ENCODE measurements at regions not wholly inside any gene's neighbourhood (a gene's known extent, or its start where the extent isn't known, plus 50 kb on each side); places are given as distances from the start of the nearest gene placed in this dataset.
"Not testable (repeated sequence)": the region's sequence is repeated elsewhere in the genome, so short reads cannot be mapped to it uniquely, and the experiment has no call there.

GRCh38 chr6:76592566-76592965 lies 520.1 kb upstream of the IMPG1 start:
- no peak overlapping the region for H3K4me3 ChIP-seq
- H3K27ac ChIP-seq: no peak overlapping the region
- no peaks in the 10 kb centered on the region for H3K4me1 ChIP-seq (replicated peaks in 1 of 2)
- in situ Hi-C loops (cut with MboI; ENCODE audit: low pct_unique_long_range_greater_than_20kb in 2 of 9, low sequenced_read_pairs in 9 of 9, unreplicated experiment in 9 of 9): no loop called here
- ATAC-seq (replicated peaks in 6 of 8): no peak

GRCh38 chr6:76587271-76587670 lies 514.8 kb upstream of the IMPG1 start:
- no peaks in the 10 kb centered on the region for H3K4me1 ChIP-seq (replicated peaks in 1 of 2)
- WGBS, 10 experiments: 0 to 67% (median 36%) methylated on average over 1 to 2 of the region's 2 CpGs; no CpG with 5 or more reads in 1 of the 10 experiments
- in situ Hi-C loops (cut with MboI; ENCODE audit: low pct_unique_long_range_greater_than_20kb in 2 of 9, low sequenced_read_pairs in 9 of 9, unreplicated experiment in 9 of 9): no loop called here
- ATAC-seq (replicated peaks in 6 of 8): no peak
- H3K27ac ChIP-seq: no peak overlapping the region
- no peak overlapping the region for H3K4me3 ChIP-seq

- no peak overlapping the region for H3K27ac ChIP-seq
- in situ Hi-C loops (cut with MboI; ENCODE audit: low pct_unique_long_range_greater_than_20kb in 2 of 9, low sequenced_read_pairs in 9 of 9, unreplicated experiment in 9 of 9): no loop called here
- ATAC-seq (replicated peaks in 6 of 8): no peak
- 20 to 95% (median 91%) methylated on average over 1 to 2 of the region's 2 CpGs; no CpG with 5 or more reads in 3 of the 10 experiments for WGBS, 10 experiments
- no peaks in the 10 kb centered on the region for H3K4me1 ChIP-seq (replicated peaks in 1 of 2)
- H3K4me3 ChIP-seq: no peak overlapping the region
These were observed 511.7 kb upstream of the IMPG1 start for GRCh38 chr6:76584121-76584520.

- H3K27ac ChIP-seq: no peak overlapping the region
- no peak overlapping the region for H3K4me3 ChIP-seq
- ATAC-seq (replicated peaks in 6 of 8): no peak
- no peaks in the 10 kb centered on the region for H3K4me1 ChIP-seq (replicated peaks in 1 of 2)
- in situ Hi-C loops (cut with MboI; ENCODE audit: low pct_unique_long_range_greater_than_20kb in 2 of 9, low sequenced_read_pairs in 9 of 9, unreplicated experiment in 9 of 9): no loop called here
- WGBS, 10 experiments: 0 to 83% (median 49%) methylated on average over 1 of the region's 1 CpG; no CpG with 5 or more reads in 2 of the 10 experiments
These were observed 506.3 kb upstream of the IMPG1 start for GRCh38 chr6:76578746-76579145.

- H3K4me3 ChIP-seq: no peak overlapping the region
- no peak overlapping the region for H3K27ac ChIP-seq
- in situ Hi-C loops (cut with MboI; ENCODE audit: low pct_unique_long_range_greater_than_20kb in 2 of 9, low sequenced_read_pairs in 9 of 9, unreplicated experiment in 9 of 9): no loop called here
- no peak for ATAC-seq (replicated peaks in 6 of 8)
- H3K4me1 ChIP-seq (replicated peaks in 1 of 2): no peaks in the 10 kb centered on the region
- WGBS, 10 experiments: 0 to 56% (median 22%) methylated on average over 1 to 4 of the region's 4 CpGs
These were observed 502.3 kb upstream of the IMPG1 start for GRCh38 chr6:76574746-76575145.

- in situ Hi-C loops (cut with MboI; ENCODE audit: low pct_unique_long_range_greater_than_20kb in 2 of 9, low sequenced_read_pairs in 9 of 9, unreplicated experiment in 9 of 9): no loop called here
- H3K4me3 ChIP-seq: no peak overlapping the region
These were observed 493.5 kb upstream of the IMPG1 start for GRCh38 chr6:76565932-76566331.

GRCh38 chr6:76562371-76562770 lies 489.9 kb upstream of the IMPG1 start:
- in situ Hi-C loops (cut with MboI; ENCODE audit: low pct_unique_long_range_greater_than_20kb in 2 of 9, low sequenced_read_pairs in 9 of 9, unreplicated experiment in 9 of 9); H3K27ac ChIP-seq; ATAC-seq (replicated peaks in 6 of 8); H3K4me1 ChIP-seq (replicated peaks in 1 of 2); H3K4me3 ChIP-seq: not testable (repeated sequence)
- 0 to 75% (median 49%) methylated on average over 1 to 3 of the region's 4 CpGs; no CpG with 5 or more reads in 2 of the 10 experiments for WGBS, 10 experiments

More at GRCh38 chr6:76565932-76566331, 493.5 kb upstream of the IMPG1 start:
- ATAC-seq (replicated peaks in 6 of 8): no peak
- H3K27ac ChIP-seq: no peak overlapping the region
- no peaks in the 10 kb centered on the region for H3K4me1 ChIP-seq (replicated peaks in 1 of 2)

GRCh38 chr6:76560851-76561755 lies 488.6 kb upstream of the IMPG1 start:
- WGBS, 10 experiments: 0 to 90% (median 57%) methylated on average over 1 to 8 of the region's 9 CpGs; no CpG with 5 or more reads in 1 of the 10 experiments
- H3K4me3 ChIP-seq; in situ Hi-C loops (cut with MboI; ENCODE audit: low pct_unique_long_range_greater_than_20kb in 2 of 9, low sequenced_read_pairs in 9 of 9, unreplicated experiment in 9 of 9); H3K27ac ChIP-seq; ATAC-seq (replicated peaks in 6 of 8); H3K4me1 ChIP-seq (replicated peaks in 1 of 2): not testable (repeated sequence)

- no peak overlapping the region for H3K27ac ChIP-seq
- no peak for ATAC-seq (replicated peaks in 6 of 8)
- in situ Hi-C loops (cut with MboI; ENCODE audit: low pct_unique_long_range_greater_than_20kb in 2 of 9, low sequenced_read_pairs in 9 of 9, unreplicated experiment in 9 of 9): no loop called here
These were observed 480.8 kb upstream of the IMPG1 start for GRCh38 chr6:76553256-76553655.

GRCh38 chr6:76552268-76552667 lies 479.8 kb upstream of the IMPG1 start:
- no peak overlapping the region for H3K27ac ChIP-seq
- in situ Hi-C loops (cut with MboI; ENCODE audit: low pct_unique_long_range_greater_than_20kb in 2 of 9, low sequenced_read_pairs in 9 of 9, unreplicated experiment in 9 of 9): no loop called here
- ATAC-seq (replicated peaks in 6 of 8): no peak
- H3K4me3 ChIP-seq: no peak overlapping the region
- H3K4me1 ChIP-seq (replicated peaks in 1 of 2): no peaks in the 10 kb centered on the region
- WGBS, 10 experiments: 30 to 100% (median 78%) methylated on average over 1 to 4 of the region's 4 CpGs

More at GRCh38 chr6:76553256-76553655, 480.8 kb upstream of the IMPG1 start:
- Histone ChIP-seq H3K4me3 (no peak overlapping the region), H3K4me1 (replicated peaks in 1 of 2) (no peaks in the 10 kb centered on the region)

GRCh38 chr6:76533661-76534060 lies 461.2 kb upstream of the IMPG1 start:
- in situ Hi-C loops (cut with MboI; ENCODE audit: low pct_unique_long_range_greater_than_20kb in 2 of 9, low sequenced_read_pairs in 9 of 9, unreplicated experiment in 9 of 9): no loop called here
- ATAC-seq (replicated peaks in 6 of 8): no peak
- no peaks in the 10 kb centered on the region for H3K4me1 ChIP-seq (replicated peaks in 1 of 2)
- H3K27ac ChIP-seq: no peak overlapping the region
- no peak overlapping the region for H3K4me3 ChIP-seq
- 0 to 100% (median 80%) methylated on average over 1 to 3 of the region's 4 CpGs; no CpG with 5 or more reads in 3 of the 10 experiments for WGBS, 10 experiments

- ATAC-seq (replicated peaks in 6 of 8): no peak
- H3K4me3 ChIP-seq: no peak overlapping the region
- 0 to 67% (median 60%) methylated on average over 1 of the region's 2 CpGs; no CpG with 5 or more reads in 5 of the 10 experiments for WGBS, 10 experiments
- H3K4me1 ChIP-seq (replicated peaks in 1 of 2): no peaks in the 10 kb centered on the region
- in situ Hi-C loops (cut with MboI; ENCODE audit: low pct_unique_long_range_greater_than_20kb in 2 of 9, low sequenced_read_pairs in 9 of 9, unreplicated experiment in 9 of 9): no loop called here
- no peak overlapping the region for H3K27ac ChIP-seq
These were observed 460.2 kb upstream of the IMPG1 start for GRCh38 chr6:76532647-76533046.

- in situ Hi-C loops (cut with MboI; ENCODE audit: low pct_unique_long_range_greater_than_20kb in 2 of 9, low sequenced_read_pairs in 9 of 9, unreplicated experiment in 9 of 9): no loop called here
- Histone ChIP-seq H3K27ac (no peak overlapping the region), H3K4me1 (replicated peaks in 1 of 2) (no peaks in the 10 kb centered on the region), H3K4me3 (no peak overlapping the region)
- ATAC-seq (replicated peaks in 6 of 8): no peak
These were observed 446.0 kb upstream of the IMPG1 start for GRCh38 chr6:76518443-76518842.

GRCh38 chr6:76516924-76517323 lies 444.5 kb upstream of the IMPG1 start:
- no peak overlapping the region for H3K4me3 ChIP-seq
- H3K27ac ChIP-seq: no peak overlapping the region
- H3K4me1 ChIP-seq (replicated peaks in 1 of 2): no peaks in the 10 kb centered on the region
- 0 to 94% (median 84%) methylated on average over 1 to 4 of the region's 4 CpGs for WGBS, 10 experiments
- in situ Hi-C loops (cut with MboI; ENCODE audit: low pct_unique_long_range_greater_than_20kb in 2 of 9, low sequenced_read_pairs in 9 of 9, unreplicated experiment in 9 of 9): no loop called here
- ATAC-seq (replicated peaks in 6 of 8): no peak
